ENCODE measurements at regions not wholly inside any gene's neighbourhood (a gene's known extent, or its start where the extent isn't known, plus 50 kb on each side); places are given as distances from the start of the nearest gene placed in this dataset.

DNA sequence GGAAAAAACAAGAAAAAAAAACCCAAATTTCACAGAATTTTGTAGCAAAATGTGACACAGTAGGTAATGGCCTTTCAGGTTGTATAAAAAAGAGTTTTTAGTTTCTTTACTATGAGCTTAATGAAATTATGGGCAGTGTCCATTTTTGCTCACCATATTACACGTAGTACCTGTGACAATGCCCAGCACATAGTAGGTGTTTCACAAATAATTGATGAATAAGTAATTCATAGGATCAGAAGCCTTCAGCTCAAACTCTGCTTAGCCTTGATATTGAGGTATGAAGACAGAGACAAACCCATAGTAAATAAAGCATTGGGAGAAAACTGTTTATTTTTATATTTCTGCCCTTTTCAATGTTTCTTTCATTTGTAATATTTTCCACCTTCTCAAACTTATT is 97.2 kb downstream of the LHX9 start:
- no peak overlapping the region for H3K4me3 ChIP-seq (ENCODE audit: low read depth, low read length)
- TF ChIP-seq, protein P1, sequence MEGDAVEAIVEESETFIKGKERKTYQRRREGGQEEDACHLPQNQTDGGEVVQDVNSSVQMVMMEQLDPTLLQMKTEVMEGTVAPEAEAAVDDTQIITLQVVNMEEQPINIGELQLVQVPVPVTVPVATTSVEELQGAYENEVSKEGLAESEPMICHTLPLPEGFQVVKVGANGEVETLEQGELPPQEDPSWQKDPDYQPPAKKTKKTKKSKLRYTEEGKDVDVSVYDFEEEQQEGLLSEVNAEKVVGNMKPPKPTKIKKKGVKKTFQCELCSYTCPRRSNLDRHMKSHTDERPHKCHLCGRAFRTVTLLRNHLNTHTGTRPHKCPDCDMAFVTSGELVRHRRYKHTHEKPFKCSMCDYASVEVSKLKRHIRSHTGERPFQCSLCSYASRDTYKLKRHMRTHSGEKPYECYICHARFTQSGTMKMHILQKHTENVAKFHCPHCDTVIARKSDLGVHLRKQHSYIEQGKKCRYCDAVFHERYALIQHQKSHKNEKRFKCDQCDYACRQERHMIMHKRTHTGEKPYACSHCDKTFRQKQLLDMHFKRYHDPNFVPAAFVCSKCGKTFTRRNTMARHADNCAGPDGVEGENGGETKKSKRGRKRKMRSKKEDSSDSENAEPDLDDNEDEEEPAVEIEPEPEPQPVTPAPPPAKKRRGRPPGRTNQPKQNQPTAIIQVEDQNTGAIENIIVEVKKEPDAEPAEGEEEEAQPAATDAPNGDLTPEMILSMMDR (IDR thresholded peaks at IDR 0.05; ENCODE audit: low read depth, low read length): no peak

DNA sequence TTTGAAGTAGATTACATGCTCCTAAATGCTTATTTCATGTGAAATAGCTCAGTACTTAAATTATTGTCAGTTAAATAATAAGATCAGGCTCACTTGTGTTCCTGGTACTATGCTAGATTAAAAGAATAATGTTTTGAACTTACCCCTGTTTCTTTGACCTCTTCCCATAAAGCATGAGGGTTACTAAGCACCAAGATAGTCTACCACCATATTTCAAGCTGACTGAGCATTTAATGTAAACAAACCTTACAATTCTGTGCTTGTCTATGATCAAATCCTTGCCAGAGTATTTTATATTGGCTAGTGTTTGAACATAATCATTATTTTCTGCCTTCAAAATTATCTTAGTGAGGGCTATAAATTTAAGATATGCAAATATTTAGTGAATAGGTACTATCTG is 98.1 kb downstream of the LHX9 start:
- TF ChIP-seq, protein P1 (IDR thresholded peaks at IDR 0.05; ENCODE audit: low read depth, low read length): no peak
- no peak overlapping the region for H3K4me3 ChIP-seq (ENCODE audit: low read depth, low read length)

DNA sequence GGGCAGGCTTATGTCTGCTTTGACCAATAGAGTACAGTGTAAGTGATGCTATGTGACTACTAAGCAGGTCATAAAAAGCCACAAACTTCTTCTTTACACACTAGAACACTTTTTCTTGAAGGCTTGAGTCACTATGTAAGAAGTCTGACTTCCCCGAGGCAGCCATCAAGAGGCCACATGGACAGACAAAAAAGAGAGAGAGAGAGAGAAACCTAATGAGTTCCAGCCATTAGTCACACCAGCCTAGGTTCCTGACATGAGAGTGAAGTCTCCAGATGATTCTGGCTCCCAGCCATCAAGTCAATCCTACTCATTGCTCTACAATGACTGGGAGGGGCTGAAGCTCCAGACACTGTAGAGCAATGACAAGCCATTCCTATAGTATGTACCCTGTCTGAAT is 101.4 kb downstream of the LHX9 start:
- TF ChIP-seq, protein P1 (IDR thresholded peaks at IDR 0.05; ENCODE audit: low read depth, low read length): no peak
- no peak overlapping the region for H3K4me3 ChIP-seq (ENCODE audit: low read depth, low read length)

DNA sequence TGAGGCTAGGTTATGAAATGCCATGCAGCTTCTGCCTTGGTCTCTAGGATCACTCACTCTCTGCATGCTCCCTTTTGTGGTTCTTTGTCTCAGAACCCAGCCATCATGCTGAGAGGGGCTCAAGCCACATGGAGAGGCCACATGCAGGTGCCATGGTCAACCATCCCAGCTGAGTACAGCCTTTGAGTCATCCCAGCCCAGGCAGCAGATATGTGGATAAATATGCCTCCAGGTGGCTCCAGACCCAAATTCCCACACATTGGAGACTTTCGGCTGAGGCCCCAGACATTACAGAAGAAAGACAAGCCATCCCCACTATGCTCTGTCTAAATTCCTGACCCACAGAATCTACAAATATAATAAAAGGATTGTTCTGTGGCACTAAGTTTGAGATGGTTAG is 102.0 kb downstream of the LHX9 start:
- H3K4me3 ChIP-seq (ENCODE audit: low read depth, low read length): no peak overlapping the region
- TF ChIP-seq, protein P1 (IDR thresholded peaks at IDR 0.05; ENCODE audit: low read depth, low read length): no peak

DNA sequence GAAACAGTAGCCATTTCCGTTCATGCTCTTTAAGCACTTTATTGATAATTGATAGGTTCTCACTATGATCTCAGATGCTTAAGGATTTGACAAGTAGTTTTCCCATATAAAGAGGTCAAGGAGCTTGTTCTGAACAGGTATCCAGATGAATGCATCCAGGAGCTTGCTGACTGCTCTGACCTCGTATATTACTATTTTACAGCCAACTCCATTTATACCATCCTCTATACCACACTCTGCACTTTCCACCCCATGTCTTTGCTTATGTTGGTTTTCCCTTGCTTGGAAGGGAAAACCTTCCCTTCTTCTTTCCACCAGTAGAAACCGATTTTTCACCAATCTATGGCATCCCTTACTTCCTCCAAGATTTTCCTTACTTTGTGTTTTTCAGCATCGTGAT is 107.2 kb downstream of the LHX9 start:
- TF ChIP-seq, protein P1 (IDR thresholded peaks at IDR 0.05; ENCODE audit: low read depth, low read length): no peak
- no peak overlapping the region for H3K4me3 ChIP-seq (ENCODE audit: low read depth, low read length)

DNA sequence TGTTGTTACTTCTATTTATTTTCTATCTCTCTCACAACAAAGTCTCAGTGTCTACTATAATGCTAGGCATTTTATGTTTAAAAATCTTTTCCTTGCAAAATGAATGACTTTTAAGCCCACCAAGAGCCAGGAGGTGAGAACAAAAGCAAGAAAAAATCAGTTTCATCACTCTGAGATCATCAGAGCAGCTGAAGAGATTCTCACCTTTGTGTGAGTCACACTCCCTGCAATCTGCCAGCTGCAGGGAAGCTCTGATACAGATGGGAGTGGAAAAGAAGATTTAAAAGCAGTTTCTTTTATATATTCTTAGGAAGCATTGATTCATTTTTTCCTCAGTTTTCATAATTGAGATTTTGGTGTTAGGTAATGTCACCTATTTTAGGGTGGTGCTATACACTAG is 107.6 kb downstream of the LHX9 start:
- TF ChIP-seq, protein P1 (IDR thresholded peaks at IDR 0.05; ENCODE audit: low read depth, low read length): no peak
- H3K4me3 ChIP-seq (ENCODE audit: low read depth, low read length): no peak overlapping the region

DNA sequence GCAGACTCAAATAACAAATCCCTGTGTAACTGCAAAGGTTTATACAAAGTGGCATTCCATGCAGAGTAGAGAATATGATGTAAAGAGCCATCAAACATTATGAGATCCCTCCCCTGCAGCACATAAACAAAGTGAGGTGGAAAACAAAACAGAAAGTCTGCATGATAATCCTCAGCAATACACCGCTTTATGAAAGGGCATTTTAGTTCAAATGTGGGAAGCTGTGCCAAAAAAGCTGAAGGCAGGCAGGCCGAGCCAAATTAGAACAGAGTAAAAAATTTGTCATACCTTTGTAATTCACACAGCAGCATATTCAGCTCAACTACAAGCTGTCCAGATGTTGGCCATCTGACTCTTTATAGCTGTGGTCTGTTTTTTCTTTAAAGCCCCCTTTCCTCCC is 113.5 kb downstream of the LHX9 start:
- H3K4me3 ChIP-seq (ENCODE audit: low read depth, low read length): no peak overlapping the region
- TF ChIP-seq, protein P1 (IDR thresholded peaks at IDR 0.05; ENCODE audit: low read depth, low read length): no peak

Measured in WI38 (cell line).